ENCODE measurements at regions not wholly inside any gene's neighbourhood (a gene's known extent, or its start where the extent isn't known, plus 50 kb on each side); places are given as distances from the start of the nearest gene placed in this dataset.

DNA sequence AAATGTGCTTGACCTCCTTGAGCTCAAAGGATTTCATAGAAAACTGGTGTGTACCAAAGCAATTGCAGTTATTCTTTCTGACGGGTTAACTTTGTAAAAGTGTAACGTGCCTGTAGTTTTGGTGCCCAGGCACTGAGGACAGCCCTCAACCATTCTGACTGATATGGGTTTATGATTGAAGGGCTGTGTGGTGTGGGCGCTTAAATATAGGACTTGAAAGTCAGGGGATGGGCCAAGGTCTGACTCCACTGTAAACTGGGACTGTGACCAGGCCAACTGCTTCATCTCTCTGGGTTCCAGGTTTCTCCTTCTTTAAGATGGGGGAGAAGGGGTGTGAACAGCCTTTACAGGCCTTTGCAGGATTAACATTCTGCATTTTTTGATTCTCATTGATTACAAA is 191.1 kb upstream of the ARHGAP20 start:
- DNase-seq (ENCODE audit: extremely low read depth, low read depth), result no peak
- TF ChIP-seq, protein P1, sequence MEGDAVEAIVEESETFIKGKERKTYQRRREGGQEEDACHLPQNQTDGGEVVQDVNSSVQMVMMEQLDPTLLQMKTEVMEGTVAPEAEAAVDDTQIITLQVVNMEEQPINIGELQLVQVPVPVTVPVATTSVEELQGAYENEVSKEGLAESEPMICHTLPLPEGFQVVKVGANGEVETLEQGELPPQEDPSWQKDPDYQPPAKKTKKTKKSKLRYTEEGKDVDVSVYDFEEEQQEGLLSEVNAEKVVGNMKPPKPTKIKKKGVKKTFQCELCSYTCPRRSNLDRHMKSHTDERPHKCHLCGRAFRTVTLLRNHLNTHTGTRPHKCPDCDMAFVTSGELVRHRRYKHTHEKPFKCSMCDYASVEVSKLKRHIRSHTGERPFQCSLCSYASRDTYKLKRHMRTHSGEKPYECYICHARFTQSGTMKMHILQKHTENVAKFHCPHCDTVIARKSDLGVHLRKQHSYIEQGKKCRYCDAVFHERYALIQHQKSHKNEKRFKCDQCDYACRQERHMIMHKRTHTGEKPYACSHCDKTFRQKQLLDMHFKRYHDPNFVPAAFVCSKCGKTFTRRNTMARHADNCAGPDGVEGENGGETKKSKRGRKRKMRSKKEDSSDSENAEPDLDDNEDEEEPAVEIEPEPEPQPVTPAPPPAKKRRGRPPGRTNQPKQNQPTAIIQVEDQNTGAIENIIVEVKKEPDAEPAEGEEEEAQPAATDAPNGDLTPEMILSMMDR (IDR thresholded peaks at IDR 0.05; ENCODE audit: low read depth, low read length), result no peak

DNA sequence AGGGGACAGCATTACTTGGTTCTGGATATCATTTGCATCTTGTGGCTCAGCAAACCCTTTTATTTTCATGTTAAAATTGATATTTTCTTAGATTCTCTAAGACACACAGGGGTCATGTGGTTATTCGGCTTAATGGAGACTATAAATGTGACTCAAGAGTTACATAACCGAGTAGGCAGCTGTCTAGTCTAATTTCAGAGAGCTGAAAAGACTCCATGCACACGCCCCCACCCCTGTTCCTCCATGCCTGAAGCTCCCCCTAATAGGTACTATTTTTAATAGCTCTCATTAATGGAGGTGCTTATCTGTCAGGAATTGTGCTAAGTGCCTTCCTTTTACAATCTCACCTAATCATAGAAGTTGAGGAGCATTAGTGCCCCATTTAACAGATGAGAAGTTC is 189.2 kb upstream of the ARHGAP20 start:
- no peak for DNase-seq (ENCODE audit: extremely low read depth, low read depth)
- TF ChIP-seq, protein P1 (IDR thresholded peaks at IDR 0.05; ENCODE audit: low read depth, low read length), result no peak

DNA sequence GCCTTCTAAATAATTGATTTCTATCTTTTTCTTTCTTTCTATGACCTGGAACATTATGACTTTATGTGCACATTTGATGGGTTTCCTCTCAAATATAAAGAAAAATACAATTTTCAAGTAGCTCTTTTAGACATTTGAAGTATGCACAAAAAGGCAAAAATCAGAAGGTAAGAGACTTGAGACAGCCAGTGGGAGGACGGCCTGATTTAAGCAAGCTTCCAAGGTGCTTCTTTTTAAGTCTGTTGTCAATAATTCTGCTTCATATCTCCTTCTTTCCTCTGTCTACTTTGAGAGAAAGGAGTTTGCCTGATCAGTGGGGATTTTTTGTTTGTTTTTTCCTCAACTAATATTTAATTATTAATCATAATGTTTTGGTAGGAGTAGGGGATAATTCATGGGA is 188.2 kb upstream of the ARHGAP20 start:
- no peak for DNase-seq (ENCODE audit: extremely low read depth, low read depth)
- TF ChIP-seq, protein P1 (IDR thresholded peaks at IDR 0.05; ENCODE audit: low read depth, low read length), result no peak

DNA sequence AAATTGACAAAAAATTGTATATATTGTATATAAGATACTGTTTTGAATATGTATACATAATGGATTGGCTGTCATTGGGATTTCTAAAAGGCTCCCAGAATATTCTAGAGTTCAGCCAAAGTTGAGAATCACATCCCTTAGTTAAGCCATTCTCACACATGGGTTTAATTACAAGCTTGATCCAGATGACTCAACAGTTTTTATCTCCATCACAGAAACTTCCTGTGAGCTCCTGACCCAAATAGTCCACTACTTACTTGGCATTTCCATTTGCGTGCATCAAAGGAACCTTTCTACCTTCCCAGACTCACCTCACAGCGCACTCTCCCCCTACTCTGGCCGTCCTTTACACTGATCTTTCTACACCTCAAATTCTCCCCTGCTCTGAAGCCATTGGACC is 184.8 kb upstream of the ARHGAP20 start:
- TF ChIP-seq, protein P1 (IDR thresholded peaks at IDR 0.05; ENCODE audit: low read depth, low read length), result no peak

DNA sequence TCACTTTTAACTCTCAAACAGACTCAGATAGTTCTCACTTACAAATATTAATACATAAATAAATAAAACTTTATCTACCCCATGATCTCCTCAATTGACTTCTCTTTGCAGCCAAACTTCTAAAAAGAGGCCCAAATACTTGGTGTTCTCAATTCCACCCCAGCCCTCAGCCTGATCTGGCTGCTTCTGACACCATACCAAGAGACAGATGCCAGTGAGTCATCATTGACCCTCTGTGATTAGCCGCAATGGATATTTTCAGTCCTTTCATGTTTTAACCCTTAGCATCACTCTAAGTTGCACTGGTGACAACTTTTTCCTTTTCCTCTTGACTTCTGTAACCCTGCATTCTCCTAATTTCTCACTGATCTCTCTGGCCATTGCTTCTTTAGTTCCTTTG is 184.1 kb upstream of the ARHGAP20 start:
- DNase-seq (ENCODE audit: extremely low read depth, low read depth), result peak; percentile 49
- TF ChIP-seq, protein P1 (IDR thresholded peaks at IDR 0.05; ENCODE audit: low read depth, low read length), result no peak

More for the DNA sequence above, 184.8 kb upstream of the ARHGAP20 start:
- peak; percentile 73 for DNase-seq (ENCODE audit: extremely low read depth, low read depth)

DNA sequence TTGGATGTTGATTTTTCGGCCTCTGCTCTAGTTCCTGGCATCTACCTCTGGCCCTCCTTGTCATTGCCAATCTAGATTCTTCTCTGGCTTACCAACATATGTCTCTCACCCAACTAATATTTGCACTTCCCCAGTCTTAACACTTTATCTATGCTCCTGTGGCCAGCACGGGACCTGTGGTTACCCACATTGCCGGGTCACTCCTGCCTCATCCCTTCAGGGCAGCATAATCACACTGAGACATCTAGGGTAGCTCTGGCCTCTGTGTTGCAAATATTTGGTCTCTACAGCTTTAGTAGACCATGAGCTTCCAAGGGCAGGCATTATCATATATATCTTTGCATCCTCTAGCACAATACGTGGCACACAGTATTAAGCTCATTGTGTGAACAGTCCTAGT is 182.0 kb upstream of the ARHGAP20 start:
- DNase-seq (ENCODE audit: extremely low read depth, low read depth), result no peak

DNA sequence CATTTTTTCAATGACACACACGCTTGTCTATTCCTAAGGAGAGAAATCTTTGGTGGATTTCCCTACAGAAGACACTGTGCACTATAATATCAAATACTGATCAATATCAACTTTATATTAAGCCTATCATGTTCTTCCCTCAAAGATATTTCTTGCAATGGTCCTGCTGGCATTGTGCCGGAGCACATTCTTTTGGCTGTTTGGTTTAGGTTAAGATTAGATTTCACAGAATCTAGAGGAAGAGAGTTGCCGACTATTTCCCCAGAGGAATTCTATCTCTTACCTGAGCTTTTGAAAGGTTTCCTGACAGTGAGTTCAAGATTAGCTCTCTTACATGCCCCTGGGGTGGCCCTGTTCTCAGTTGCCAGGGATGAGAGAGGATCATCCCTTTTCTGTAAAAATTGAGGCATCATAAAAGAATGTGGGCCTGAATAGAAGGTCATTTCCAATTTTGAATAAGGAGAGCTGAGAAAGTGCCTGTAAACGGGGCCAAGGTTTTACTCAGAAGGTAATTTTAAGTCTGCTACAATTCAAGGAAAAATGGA is 180.6 kb upstream of the ARHGAP20 start:
- TF ChIP-seq, protein P1 (IDR thresholded peaks at IDR 0.05; ENCODE audit: low read depth, low read length), result no peak

More for the DNA sequence above, 182.0 kb upstream of the ARHGAP20 start:
- TF ChIP-seq, protein P1 (IDR thresholded peaks at IDR 0.05; ENCODE audit: low read depth, low read length), result no peak

More for the DNA sequence above, 180.6 kb upstream of the ARHGAP20 start:
- DNase-seq (ENCODE audit: extremely low read depth, low read depth), result no peak
